ENCODE measurements at regions not wholly inside any gene's neighbourhood (a gene's known extent, or its start where the extent isn't known, plus 50 kb on each side); places are given as distances from the start of the nearest gene placed in this dataset.

- DNase-seq (ENCODE audit: extremely low read depth, low read depth) = peak; percentile 63
- peak; percentile 82 for TF ChIP-seq CTCF (IDR thresholded peaks at IDR 0.05; ENCODE audit: low read depth, low read length, missing control alignments)
These were observed 61.0 kb downstream of the MPP7 start for GRCh38 chr10:28241741-28242399.

GRCh38 chr10:28240400-28240799 lies 62.5 kb downstream of the MPP7 start:
- TF ChIP-seq CTCF (IDR thresholded peaks at IDR 0.05; ENCODE audit: low read depth, low read length, missing control alignments) = no peak
- no peak overlapping the region for H3K4me3 ChIP-seq (replicated peaks; ENCODE audit: low read depth, low read length)
- DNase-seq (ENCODE audit: extremely low read depth, low read depth) = no peak

More at GRCh38 chr10:28241741-28242399, 61.0 kb downstream of the MPP7 start:
- no peak overlapping the region for H3K4me3 ChIP-seq (replicated peaks; ENCODE audit: low read depth, low read length)

- no peak for DNase-seq (ENCODE audit: extremely low read depth, low read depth)
- TF ChIP-seq CTCF (IDR thresholded peaks at IDR 0.05; ENCODE audit: low read depth, low read length, missing control alignments) = no peak
- no peak overlapping the region for H3K4me3 ChIP-seq (replicated peaks; ENCODE audit: low read depth, low read length)
These were observed 66.3 kb downstream of the MPP7 start for GRCh38 chr10:28236591-28236990.

GRCh38 chr10:28220811-28221210 lies 82.1 kb downstream of the MPP7 start:
- DNase-seq (ENCODE audit: extremely low read depth, low read depth) = no peak

GRCh38 chr10:28219251-28219650 lies 83.6 kb downstream of the MPP7 start:
- DNase-seq (ENCODE audit: extremely low read depth, low read depth) = no peak
- TF ChIP-seq CTCF (IDR thresholded peaks at IDR 0.05; ENCODE audit: low read depth, low read length, missing control alignments) = no peak
- no peak overlapping the region for H3K4me3 ChIP-seq (replicated peaks; ENCODE audit: low read depth, low read length)

More at GRCh38 chr10:28220811-28221210, 82.1 kb downstream of the MPP7 start:
- no peak overlapping the region for H3K4me3 ChIP-seq (replicated peaks; ENCODE audit: low read depth, low read length)
- no peak for TF ChIP-seq CTCF (IDR thresholded peaks at IDR 0.05; ENCODE audit: low read depth, low read length, missing control alignments)

GRCh38 chr10:28217848-28218247 lies 85.0 kb downstream of the MPP7 start:
- TF ChIP-seq CTCF (IDR thresholded peaks at IDR 0.05; ENCODE audit: low read depth, low read length, missing control alignments) = no peak
- peak; percentile 59 for DNase-seq (ENCODE audit: extremely low read depth, low read depth)
- no peak overlapping the region for H3K4me3 ChIP-seq (replicated peaks; ENCODE audit: low read depth, low read length)

GRCh38 chr10:28215930-28216329 lies 86.9 kb downstream of the MPP7 start:
- H3K4me3 ChIP-seq (replicated peaks; ENCODE audit: low read depth, low read length) = no peak overlapping the region
- no peak for TF ChIP-seq CTCF (IDR thresholded peaks at IDR 0.05; ENCODE audit: low read depth, low read length, missing control alignments)
- DNase-seq (ENCODE audit: extremely low read depth, low read depth) = no peak

Measured in HFF-Myc (cell line).